GM19468 (cell line): ENCODE measurements at regions not wholly inside any gene's neighbourhood (a gene's known extent, or its start where the extent isn't known, plus 50 kb on each side); places are given as distances from the start of the nearest gene placed in this dataset.

Experiments used
- ATAC-seq: cut with Tn5 transposase; IDR thresholded peaks from one replicate; pipeline ENCODE4 v1.9.1; 2021; ENCODE audit warnings: mild to moderate bottlenecking, moderate library complexity, moderate number of reproducible peaks; ENCODE audit not compliant: unreplicated experiment; ENCODE audit errors: extremely low read depth

- no peak for ATAC-seq
Observed at GRCh38 chr2:139864821-139865302, 1084.7 kb upstream of the NXPH2 start.

DNA sequence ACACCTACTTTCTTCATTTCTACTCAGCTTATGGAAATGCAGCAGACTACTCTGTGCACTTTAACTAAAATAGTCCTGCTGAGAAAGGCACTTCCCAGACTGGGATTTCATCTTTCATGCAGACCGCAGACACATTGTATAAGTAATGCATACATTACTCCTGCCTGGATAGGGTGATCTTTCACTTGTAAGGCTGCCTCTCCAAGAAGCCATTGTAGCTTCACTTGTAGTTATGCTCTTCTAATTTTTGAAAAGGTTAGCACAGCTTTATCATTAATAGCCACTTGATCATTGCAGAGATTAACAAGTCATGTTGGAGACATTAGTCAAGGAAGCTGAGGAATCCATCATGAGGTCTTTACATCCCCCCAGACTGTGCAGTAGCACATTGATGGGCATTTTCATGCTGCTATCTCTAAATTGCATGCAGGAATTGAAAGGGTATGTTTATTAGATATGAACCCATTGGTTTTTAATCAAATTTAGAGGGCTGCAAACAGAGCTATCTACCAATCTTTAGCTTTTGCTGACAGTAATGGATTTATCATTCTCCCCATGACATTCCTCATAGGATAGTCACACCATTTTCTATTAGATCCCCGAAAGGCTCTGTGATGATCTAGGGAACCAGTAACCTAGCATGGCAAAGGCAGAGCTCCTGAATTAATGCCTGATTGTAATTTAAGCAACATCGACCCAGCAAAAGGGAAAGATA lies 1074.7 kb upstream of the NXPH2 start:
- ATAC-seq, result no peak

- ATAC-seq, result no peak
Observed at GRCh38 chr2:139850254-139850890, 1070.2 kb upstream of the NXPH2 start.

GRCh38 chr2:139836769-139837168 lies 1056.6 kb upstream of the NXPH2 start:
- no peak for ATAC-seq

DNA sequence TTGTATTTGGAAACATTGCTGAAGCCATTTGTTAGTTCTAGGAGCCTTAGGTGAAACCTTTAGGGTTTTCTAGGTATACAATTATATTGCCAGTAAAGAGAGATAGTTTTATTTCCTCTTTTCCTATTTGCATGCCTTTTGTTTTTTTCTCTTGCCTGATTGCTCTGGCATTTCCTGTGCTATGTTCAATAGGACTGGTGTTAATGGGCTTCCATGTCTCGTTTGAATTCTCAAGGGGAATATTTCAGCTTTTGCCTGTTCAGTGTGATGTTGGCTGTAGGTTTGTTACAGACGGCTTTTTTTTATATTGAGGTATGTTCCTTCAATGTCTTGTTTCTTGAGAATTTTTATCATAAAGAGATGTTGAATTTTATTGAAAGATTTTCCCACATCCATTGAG lies 1054.9 kb upstream of the NXPH2 start:
- ATAC-seq, result no peak

GRCh38 chr2:139828011-139828410 lies 1047.8 kb upstream of the NXPH2 start:
- ATAC-seq, result no peak

GRCh38 chr2:139825726-139826125 lies 1045.5 kb upstream of the NXPH2 start:
- ATAC-seq, result no peak

- no peak for ATAC-seq
Observed at GRCh38 chr2:139819273-139819796, 1039.1 kb upstream of the NXPH2 start.

DNA sequence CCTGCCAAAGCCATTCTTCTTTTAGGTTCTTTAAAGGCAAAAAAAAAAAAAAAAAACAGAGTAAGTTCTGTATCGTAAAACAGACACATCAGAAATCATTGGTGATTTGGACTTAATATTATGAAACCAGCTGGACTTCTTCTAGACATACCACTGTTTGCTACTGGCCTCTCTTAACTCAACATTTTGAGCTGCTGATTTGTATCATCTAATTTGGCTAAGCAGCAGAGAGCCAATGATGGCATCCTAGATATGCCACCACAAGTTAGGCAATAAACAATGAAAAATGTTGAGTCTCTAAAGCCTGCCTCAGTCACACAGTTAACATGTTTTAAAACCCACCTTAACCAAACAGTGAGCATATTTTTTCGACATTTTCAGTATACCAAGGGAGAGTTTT lies 1034.3 kb upstream of the NXPH2 start:
- ATAC-seq, result no peak

- no peak for ATAC-seq
Observed at GRCh38 chr2:139813340-139813739, 1033.2 kb upstream of the NXPH2 start.

- no peak for ATAC-seq
Observed at GRCh38 chr2:139805441-139805840, 1025.3 kb upstream of the NXPH2 start.

DNA sequence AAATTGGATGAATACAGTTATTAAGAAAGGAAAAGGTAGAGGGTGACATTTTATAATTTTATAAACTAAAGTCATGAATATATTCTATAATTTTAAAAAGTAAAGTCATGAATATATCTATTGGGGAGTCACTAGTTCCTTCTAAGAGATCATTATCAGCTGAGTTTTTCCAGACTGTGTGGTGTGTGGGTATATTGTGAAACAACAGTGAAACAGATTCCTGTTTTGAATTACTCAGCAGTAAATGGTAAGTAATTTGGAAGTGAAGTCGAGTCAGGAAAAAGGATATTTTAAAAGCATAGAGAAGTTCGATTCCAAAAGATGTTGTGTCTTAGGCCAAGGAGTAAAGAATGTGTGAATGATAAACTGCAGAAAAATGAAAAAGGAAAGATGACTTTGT lies 1018.2 kb upstream of the NXPH2 start:
- ATAC-seq, result no peak

DNA sequence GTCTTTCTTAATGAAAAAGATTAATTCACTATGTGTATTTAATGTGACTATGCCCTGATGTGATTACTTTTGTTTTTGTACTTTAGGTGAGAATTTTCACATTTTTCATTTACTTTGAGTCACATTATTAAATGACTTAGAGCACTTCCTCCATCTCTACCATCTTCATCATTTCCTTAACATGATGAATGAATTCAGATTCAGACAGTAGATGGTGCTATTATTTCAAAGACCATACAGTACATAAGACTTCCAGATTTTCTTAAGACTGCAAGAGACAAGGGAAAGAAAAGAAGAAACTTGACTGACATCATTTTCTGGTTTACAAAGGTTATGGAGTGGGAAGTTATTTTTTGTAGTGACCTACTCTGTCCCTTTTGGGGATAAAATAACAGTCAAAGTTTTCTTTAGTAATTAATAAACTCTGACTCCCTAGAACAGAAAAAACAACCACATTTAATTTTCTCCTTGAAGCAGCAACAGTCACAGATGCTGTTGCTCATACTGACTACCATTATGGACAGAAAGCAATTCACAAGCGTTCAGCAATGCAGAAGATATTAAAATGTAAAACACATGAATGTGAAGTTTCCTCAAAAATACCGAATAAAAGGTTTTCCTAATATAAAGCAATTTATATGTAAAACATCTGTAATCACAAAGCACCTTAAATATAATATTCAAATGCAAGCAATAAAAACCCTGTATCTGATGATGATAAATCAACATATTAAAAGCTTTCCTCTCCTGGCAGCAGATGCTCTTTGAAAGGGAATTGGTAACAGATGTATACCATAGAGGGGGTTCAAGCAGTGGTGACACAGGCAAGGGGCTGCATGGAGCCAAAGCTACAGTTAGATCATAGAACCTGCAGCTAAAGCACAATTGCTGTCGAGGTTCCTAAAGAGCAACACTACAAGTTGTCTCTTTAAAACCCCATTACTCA lies 1010.9 kb upstream of the NXPH2 start:
- ATAC-seq, result no peak

DNA sequence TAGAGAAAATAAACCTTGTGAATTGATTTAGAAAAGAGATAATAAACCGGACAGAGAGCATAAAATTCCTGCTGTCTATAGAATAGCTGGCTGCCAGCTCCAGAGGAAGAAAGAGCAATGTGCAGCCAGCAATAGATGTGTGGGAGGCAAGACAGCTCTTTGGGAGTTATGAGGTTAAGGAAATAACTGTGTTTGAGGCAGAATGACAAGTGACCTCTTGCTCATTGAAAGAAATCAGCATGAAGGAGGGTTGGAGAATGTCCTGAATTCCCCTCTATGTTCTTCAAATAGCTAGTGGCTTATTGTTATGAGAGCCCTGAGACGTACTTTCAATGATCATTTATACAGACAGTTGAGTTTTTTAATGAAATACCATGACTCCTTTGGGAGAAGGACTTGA lies 1009.9 kb upstream of the NXPH2 start:
- ATAC-seq, result no peak

- no peak for ATAC-seq
Observed at GRCh38 chr2:139778732-139779131, 998.5 kb upstream of the NXPH2 start.

DNA sequence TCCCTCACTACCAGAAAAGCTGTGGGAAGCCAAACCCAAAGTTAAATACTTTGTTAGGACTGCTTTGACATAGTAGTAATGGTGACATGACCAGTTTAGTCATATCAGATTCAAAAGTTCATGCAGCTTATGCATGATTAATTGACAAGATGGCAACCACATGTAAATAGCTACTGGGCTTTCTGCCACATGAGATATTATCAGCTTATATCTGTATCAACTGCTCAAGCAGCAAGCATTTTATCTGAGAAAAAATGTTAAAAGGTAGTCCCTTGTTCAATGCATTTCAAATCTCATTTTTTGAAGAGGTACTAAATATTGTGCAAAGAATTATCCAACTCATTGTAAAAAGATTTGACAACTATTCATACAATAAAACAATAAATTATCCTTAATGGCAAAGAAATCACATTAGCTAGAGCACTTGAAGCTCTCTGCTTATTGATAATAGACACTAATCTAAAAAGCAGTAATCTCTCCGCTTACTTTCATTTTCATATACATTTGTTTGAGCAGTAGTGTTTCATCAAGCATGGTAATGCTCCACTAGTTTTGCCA lies 993.6 kb upstream of the NXPH2 start:
- no peak for ATAC-seq

DNA sequence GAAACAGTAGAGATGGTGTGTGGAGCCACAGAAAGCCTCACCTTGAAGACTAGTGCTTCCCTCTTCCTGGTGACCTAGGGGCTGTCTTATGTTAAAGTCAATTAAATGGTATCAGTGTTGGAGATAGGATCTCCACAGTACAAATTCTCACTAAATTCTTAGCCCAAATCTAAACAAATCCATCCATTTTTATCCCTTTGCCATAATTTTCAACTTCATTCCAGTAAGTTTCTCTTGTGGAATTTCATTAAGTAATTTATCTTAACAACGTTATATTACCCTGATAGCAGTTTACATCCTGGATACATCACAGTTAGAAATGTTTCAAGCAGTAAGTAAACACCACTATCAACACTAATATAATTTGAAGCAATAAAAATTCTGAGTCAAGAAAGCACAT lies 989.4 kb upstream of the NXPH2 start:
- no peak for ATAC-seq

- ATAC-seq, result no peak
Observed at GRCh38 chr2:139763705-139764104, 983.5 kb upstream of the NXPH2 start.

DNA sequence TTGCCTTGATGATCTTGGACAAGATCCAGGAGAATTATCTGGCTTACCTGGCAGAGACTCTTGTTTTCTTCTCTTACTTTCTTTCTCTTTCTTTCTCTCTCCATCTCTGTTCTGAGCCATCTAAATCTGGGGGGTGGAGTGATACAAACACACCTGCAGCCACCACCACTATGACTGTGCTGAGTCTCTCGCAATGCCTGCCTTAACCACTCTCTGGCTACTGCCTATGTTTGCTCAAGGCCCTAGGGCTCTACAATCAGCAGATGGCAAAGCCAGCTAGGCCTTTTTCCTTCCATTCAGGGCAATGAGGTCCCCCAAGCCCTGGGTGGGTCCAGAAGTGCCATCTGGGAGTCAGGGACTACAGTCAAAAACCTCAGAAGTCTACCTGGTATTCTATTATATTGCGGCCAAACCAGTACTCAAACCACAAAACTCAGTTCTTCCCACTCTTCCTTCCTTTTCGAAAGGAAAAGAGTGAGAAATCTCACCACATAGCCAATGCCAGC lies 978.9 kb upstream of the NXPH2 start:
- ATAC-seq, result no peak

DNA sequence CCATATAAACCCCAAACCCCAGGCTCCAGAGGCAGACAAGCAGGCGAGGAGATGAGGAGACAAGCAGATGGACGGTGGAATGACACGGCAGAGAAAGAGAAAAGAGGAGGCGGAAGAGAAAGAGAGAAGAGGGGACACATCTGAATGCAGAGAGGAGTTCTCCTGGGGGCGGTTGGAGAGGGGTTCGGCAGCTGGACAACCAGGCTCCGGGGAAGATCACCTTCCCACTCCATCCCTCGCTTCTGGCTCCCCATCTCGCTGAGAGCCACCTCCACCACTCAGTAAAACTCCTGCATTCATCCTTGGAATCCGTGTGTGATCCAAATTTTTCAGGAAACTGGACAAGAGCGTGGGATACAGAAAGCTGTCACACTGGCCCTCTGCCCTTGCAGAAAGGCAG lies 966.7 kb upstream of the NXPH2 start:
- no peak for ATAC-seq
